BLaER1 treated with 17β-estradiol and CSF1 and Interleukin-3, amounts not matched to agents 10 nM and 100 nM (cell line): ENCODE measurements at regions not wholly inside any gene's neighbourhood (a gene's known extent, or its start where the extent isn't known, plus 50 kb on each side); places are given as distances from the start of the nearest gene placed in this dataset.
A peak's percentile ranks its signal among the peaks of the same experiment; 100 is the strongest.
"Not testable (repeated sequence)": the region's sequence is repeated elsewhere in the genome, so short reads cannot be mapped to it uniquely, and the experiment has no call there.

ENCODE experiments used
- H3K27ac ChIP-seq, 11 experiments: shearing (Covaris generic); formaldehyde crosslinking; 2 replicates each; pipeline ENCODE4 v1.8.1; 2022
- H3K27me3 ChIP-seq, 11 experiments: shearing (Covaris generic); formaldehyde crosslinking; 2 replicates each; pipeline ENCODE4 v1.8.1; 2022
- H3K36me3 ChIP-seq, 11 experiments: shearing (Covaris generic); formaldehyde crosslinking; 2 replicates each; pipeline ENCODE4 v1.8.1; 2022
- H3K4me1 ChIP-seq, 10 experiments: shearing (Covaris generic); formaldehyde crosslinking; 2 replicates each; pipeline ENCODE4 v1.8.1; 2022
- H3K4me2 ChIP-seq, 11 experiments: shearing (Covaris generic); formaldehyde crosslinking; 2 replicates each; pipeline ENCODE4 v1.8.1; 2022
- H3K4me3 ChIP-seq, 10 experiments: shearing (Covaris generic); formaldehyde crosslinking; 2 replicates each; pipeline ENCODE4 v1.8.1; 2022
- H3K9ac ChIP-seq, 11 experiments: shearing (Covaris generic); formaldehyde crosslinking; 2 replicates each; pipeline ENCODE4 v1.8.1; 2022
- H3K9me3 ChIP-seq, 11 experiments: shearing (Covaris generic); formaldehyde crosslinking; replicated peaks in 1 of 11; 2 replicates each; pipeline ENCODE4 v1.8.1; 2022
- H4K20me1 ChIP-seq, 11 experiments: shearing (Covaris generic); formaldehyde crosslinking; 2 replicates each; pipeline ENCODE4 v1.8.1; 2022
- Cebpa-rat ChIP-seq, 11 experiments: shearing (Covaris generic); IDR thresholded peaks; 2 replicates each; pipeline ENCODE4 v1.8.1; 2022

DNA sequence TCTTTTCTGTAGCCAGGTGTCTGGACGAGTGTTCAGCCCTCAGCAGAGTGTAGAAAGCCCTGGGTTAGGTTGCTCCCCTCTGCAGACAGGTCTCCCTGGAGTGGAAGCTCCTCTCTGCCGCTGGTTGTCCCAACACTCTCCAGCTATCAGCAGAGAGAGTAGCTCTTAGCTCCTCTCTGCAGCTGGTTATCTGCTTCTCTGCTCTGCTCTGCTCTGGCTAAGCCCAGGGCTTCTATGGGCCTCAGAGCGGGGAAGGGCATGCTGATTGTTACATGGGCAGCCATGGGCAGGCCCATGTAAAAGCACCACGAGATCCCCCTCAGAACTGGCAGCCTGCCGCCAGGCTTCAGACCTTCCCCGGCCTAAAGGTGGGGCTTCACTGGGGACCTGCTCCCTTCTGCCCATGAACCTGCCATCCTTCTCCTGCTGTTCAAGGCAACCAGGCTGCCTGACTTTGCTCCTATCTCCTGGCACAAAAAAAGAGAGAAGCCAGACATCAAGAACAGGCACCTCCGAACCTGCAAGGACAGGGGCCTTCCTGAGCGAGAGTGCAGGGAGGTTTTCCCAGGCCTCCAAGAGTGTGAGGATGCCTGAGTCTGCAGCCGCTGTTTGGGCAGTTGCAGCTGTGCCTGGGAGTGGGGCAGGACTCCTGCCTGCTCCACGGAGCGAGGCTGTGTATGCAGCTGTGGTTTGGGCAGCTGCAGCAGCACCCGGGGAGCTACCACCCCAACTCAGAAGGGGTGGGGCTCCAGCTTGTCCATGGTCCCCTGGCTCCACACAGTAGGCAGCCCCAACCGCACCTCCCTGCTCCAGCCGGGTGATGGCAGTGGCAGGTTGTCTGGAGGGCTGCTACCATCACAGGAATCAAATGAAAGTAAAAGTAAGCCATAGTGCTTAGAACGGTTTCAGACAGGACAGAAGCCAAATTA lies 973.7 kb downstream of the LTN1 start:
- Histone ChIP-seq H3K9ac (no peak overlapping the region), H3K4me3 (no peak overlapping the region), H3K36me3 (no peaks in the 10 kb centered on the region), H3K4me1 (no peaks in the 10 kb centered on the region; a peak in 1 of 20 replicates), H3K27ac (no peak overlapping the region), H4K20me1 (no peaks in the 10 kb centered on the region), H3K4me2 (peak overlapping the region in 1 of 11 experiments; percentile 15; a peak in 1 of 22 replicates), H3K27me3 (no peaks in the 10 kb centered on the region), H3K9me3 (no peaks in the 10 kb centered on the region; a peak in 1 of 22 replicates)
- TF ChIP-seq Cebpa-rat (IDR thresholded peaks at IDR 0.05), result no peak

DNA sequence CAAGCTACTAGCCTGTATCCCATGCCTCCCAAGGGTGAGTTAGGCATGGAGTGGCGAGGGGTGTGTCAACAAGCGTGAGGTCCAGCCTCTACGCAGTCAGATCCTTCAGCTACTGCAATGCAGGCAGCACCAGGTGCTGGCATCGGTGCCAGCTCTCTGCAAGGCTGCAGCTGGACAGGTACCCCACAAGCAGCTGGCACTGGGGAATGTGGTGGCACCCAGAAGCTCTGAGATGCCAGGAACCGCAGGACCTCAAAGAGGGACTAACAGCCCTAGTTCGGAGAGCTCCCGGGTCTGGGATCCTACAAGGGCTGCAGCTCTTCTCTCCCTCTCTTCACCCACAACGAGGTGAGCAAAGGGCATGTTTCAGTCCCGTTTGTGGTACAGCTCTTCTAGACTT lies 974.5 kb downstream of the LTN1 start:
- H3K36me3 ChIP-seq, result no peaks in the 10 kb centered on the region
- H3K9ac ChIP-seq, result no peak overlapping the region
- H3K27me3 ChIP-seq, result no peaks in the 10 kb centered on the region
- no peaks in the 10 kb centered on the region; a peak in 1 of 20 replicates for H3K4me1 ChIP-seq
- no peak for TF ChIP-seq Cebpa-rat (IDR thresholded peaks at IDR 0.05)
- H3K9me3 ChIP-seq, result no peaks in the 10 kb centered on the region; a peak in 1 of 22 replicates
- no peaks in the 10 kb centered on the region for H4K20me1 ChIP-seq
- H3K27ac ChIP-seq, result no peak overlapping the region
- H3K4me3 ChIP-seq, result no peak overlapping the region
- H3K4me2 ChIP-seq, result no peak overlapping the region

DNA sequence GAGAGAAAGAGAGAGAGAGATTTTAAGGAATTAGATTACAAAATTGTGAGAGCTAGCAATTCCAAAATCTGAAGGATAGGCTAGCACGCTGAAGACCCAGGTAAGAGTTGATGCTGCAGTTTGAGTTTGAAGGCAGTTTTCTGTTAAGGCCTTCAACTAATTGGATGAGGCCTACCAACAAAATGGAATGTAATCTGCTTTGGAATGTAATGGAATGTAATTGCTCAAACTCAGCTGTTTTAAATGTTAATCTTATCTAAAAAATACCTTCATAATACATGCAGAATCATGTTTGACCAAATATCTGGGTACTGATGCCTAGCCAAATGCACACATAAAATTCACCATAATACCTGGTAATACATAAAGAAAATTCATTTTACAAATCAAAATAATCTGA lies 976.1 kb downstream of the LTN1 start:
- TF ChIP-seq Cebpa-rat (IDR thresholded peaks at IDR 0.05), result no peak
- no peaks in the 10 kb centered on the region for H3K27me3 ChIP-seq

DNA sequence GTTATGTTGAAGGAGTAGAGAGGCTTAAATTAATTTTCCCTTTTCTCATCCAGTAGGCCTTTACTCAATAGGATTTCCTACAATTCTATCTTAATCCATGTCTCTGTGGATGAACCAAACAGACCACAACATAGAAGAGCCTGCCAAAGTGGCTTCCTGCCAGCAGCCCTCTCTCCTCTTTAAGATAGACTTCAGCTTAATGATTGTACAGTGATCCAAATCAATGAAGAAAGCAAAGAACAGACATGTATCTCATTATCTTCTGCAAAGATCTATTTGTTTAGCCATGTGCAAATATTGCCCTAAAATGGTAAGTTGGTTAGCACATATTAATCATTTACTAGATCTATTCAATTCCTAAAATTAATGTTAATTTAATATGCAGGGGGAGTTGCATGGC lies 979.6 kb downstream of the LTN1 start:
- not testable (repeated sequence) for H3K27ac ChIP-seq, H3K9me3 ChIP-seq, H3K27me3 ChIP-seq

More for the DNA sequence above, 976.1 kb downstream of the LTN1 start:
- H3K9me3 ChIP-seq, result no peaks in the 10 kb centered on the region; a peak in 1 of 22 replicates
- no peak overlapping the region for H3K9ac ChIP-seq
- H3K4me2 ChIP-seq, result no peak overlapping the region
- H4K20me1 ChIP-seq, result no peaks in the 10 kb centered on the region
- H3K4me3 ChIP-seq, result no peak overlapping the region
- no peak overlapping the region for H3K27ac ChIP-seq
- H3K36me3 ChIP-seq, result no peaks in the 10 kb centered on the region
- no peaks in the 10 kb centered on the region; a peak in 1 of 20 replicates for H3K4me1 ChIP-seq

DNA sequence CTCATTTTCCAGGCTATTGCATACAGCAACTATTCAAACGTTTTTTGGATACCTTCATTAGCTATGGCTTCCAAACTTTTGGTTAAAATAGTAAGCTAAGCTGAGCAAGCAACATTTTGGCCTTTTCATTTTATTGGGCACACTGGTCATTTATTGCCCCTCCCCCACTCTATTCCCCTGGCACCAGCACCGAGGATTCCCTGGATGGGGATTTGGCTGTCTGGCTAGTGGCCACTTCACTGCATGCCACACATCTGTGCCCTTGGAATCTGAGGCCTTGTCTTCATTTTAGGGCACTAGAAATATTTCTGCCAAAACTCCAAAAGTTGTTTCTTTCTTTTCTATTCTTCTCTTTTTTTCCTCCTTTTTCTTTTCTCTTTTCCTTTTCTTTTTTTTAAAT lies 980.7 kb downstream of the LTN1 start:
- not testable (repeated sequence) for H3K4me3 ChIP-seq, H3K4me2 ChIP-seq, H3K9ac ChIP-seq, H3K36me3 ChIP-seq, H3K9me3 ChIP-seq, H3K27ac ChIP-seq, H3K27me3 ChIP-seq, H3K4me1 ChIP-seq, H4K20me1 ChIP-seq

More for the DNA sequence above, 979.6 kb downstream of the LTN1 start:
- H3K4me2 ChIP-seq, H3K9ac ChIP-seq, H3K36me3 ChIP-seq, H3K4me3 ChIP-seq, H3K4me1 ChIP-seq, H4K20me1 ChIP-seq: not testable (repeated sequence)

DNA sequence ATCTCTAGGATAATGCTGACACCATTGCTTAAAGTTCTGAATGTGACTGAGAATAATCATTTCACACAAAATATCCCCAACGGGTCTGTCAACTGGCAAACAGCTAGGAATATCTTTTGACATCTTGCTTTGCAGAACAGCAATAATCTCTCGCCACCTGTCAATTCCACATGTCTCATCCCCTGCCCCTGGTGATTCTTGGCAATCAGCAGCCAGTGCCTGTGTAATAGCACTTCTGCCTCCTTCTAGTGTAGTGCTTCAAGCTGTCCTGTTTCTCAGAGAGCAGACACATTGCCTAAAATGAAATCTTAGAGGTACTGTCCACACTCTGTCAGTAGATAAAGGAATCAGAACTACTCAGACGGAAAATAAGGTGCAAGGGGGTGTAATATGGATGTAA lies 984.4 kb downstream of the LTN1 start:
- H3K27ac ChIP-seq, H3K36me3 ChIP-seq, H4K20me1 ChIP-seq, H3K4me3 ChIP-seq, H3K4me2 ChIP-seq, H3K4me1 ChIP-seq, H3K9ac ChIP-seq, H3K27me3 ChIP-seq, H3K9me3 ChIP-seq: not testable (repeated sequence)

DNA sequence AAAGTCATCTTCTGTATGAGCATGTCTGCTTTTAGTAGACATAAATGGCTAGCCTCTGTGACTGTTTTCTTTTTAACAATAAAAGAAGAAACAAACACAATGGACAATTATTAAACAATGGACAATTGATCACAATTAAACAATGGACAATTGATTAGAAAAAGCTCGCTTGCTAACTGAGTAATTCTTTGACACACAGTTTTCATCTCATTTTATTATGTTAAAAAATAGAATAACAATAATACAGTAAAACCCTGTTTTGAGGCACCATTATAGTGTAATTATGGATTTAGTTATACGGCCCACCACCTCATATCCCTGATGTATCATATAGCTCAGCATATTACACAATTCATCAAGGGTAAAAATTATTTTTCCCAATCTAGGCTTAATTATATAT lies 989.0 kb downstream of the LTN1 start:
- not testable (repeated sequence) for H3K9ac ChIP-seq, H3K4me1 ChIP-seq, H3K9me3 ChIP-seq, H3K36me3 ChIP-seq, H3K4me3 ChIP-seq, H3K27me3 ChIP-seq, H3K4me2 ChIP-seq, H3K27ac ChIP-seq, H4K20me1 ChIP-seq

DNA sequence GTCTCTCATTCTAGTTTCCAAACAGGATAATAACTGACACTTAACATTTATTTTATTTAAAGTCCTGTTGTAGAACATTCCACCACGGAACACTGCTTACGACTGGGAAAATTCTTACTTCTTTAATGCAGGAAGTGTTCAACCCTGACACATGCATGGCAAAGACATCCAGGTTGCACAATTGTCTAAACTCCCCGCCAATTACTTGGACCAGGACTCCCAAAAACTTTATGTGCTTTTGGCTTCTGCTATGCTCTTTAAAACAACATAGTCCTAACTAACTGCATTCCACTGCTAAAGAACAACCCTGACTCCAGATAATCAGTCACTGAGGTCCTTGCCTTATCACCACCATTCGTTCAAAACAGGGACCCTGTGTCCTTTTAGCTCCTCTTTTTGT lies 995.8 kb downstream of the LTN1 start:
- H3K27ac ChIP-seq, H3K9me3 ChIP-seq, H3K27me3 ChIP-seq, H3K36me3 ChIP-seq, H3K9ac ChIP-seq, H3K4me3 ChIP-seq, H3K4me2 ChIP-seq, H3K4me1 ChIP-seq, H4K20me1 ChIP-seq: not testable (repeated sequence)

DNA sequence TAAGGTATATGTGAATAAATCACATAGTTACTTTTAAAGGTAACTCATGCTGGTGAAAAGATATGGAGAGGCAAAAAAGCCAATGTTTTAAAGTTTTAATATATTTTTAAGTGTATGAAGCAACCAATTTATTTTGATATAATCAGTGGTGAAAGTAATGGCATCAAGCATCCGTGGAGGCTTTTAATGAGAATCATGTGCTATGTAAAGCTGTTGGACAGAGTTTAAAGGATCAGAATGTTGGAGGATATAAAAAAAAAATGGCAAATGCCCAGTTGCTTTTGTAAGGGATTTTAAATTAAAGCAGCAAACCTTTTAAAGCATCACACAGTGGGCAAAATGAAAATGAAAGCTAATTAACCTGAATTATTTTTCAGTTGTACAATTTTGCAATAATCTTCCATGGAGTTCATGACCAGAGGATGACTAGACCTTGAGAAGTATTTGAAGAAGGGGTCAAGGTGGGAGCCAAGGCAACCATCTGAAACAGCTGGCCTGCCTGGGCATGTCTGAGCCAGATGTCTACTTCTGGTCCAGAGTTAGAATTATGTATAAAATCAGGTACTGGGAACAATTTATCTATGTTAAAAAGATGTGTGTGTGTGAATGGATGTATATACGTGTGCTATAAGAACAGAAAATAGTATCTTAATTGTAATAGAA lies 1007.9 kb downstream of the LTN1 start:
- H3K9me3 ChIP-seq, H4K20me1 ChIP-seq, H3K4me3 ChIP-seq, H3K9ac ChIP-seq, H3K36me3 ChIP-seq, H3K27ac ChIP-seq, H3K4me2 ChIP-seq, H3K4me1 ChIP-seq, H3K27me3 ChIP-seq: not testable (repeated sequence)

DNA sequence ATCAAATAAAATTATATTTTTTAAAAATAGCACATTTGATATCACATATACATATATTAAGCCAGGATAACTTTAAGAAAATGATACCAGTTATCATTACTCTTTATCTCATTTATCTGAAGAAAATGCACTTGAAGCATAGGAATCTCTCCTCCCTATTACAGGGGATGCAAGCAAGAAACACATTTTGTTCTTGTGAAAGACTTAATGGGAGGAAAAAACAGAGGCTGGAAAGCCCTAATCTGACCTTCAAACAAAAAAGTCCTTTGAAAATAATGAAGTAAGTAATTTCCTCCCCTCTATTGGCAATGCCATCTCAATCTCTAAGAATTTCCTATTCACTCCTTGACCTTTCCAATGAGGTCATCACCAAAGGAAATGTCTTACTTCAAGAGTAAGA lies 1012.6 kb upstream of the ADAMTS5 start:
- not testable (repeated sequence) for H3K9ac ChIP-seq, H4K20me1 ChIP-seq, H3K4me2 ChIP-seq, H3K27me3 ChIP-seq, H3K4me1 ChIP-seq, H3K27ac ChIP-seq, H3K4me3 ChIP-seq, H3K36me3 ChIP-seq, H3K9me3 ChIP-seq
